Testis (tissue), 2 donors: ENCODE measurements at regions not wholly inside any gene's neighbourhood (a gene's known extent, or its start where the extent isn't known, plus 50 kb on each side); places are given as distances from the start of the nearest gene placed in this dataset.

Source experiments
- CTCF ChIP-seq, 3 experiments: fragments of 450-650 bp in 2 of 3; fragments of 200-600 bp in 1 of 3; sonication (generic) in 1 of 3; IDR thresholded peaks; one replicate each; pipeline ENCODE4 v1.5.1; 2016 to 2019; ENCODE audit warnings: antibody characterized with exemption in 3 of 3, mild to moderate bottlenecking in 2 of 3, moderate library complexity in 1 of 3
- POLR2A ChIP-seq: fragments of 450-650 bp; IDR thresholded peaks from one replicate; pipeline ENCODE4 v1.6.1; 2017; ENCODE audit warnings: antibody characterized with exemption, mild to moderate bottlenecking, moderate library complexity

- TF ChIP-seq POLR2A, result no peak
- TF ChIP-seq CTCF (IDR thresholded peaks at IDR 0.05), result no peak
Measured at GRCh38 chr11:128351168-128351567, 236.2 kb downstream of the ETS1 start.
